COR-L47 (cell line): ENCODE measurements at regions not wholly inside any gene's neighbourhood (a gene's known extent, or its start where the extent isn't known, plus 50 kb on each side); places are given as distances from the start of the nearest gene placed in this dataset.
"Not testable (repeated sequence)": the region's sequence is repeated elsewhere in the genome, so short reads cannot be mapped to it uniquely, and the experiment has no call there.

Experiments used
- DNase-seq: peaks from one replicate; lab custom pipeline; 2025; lab: John Stamatoyannopoulos, UW

GRCh38 chr15:99455789-99456160 is 110.0 kb upstream of the MEF2A start:
- DNase-seq, result no peak

DNA sequence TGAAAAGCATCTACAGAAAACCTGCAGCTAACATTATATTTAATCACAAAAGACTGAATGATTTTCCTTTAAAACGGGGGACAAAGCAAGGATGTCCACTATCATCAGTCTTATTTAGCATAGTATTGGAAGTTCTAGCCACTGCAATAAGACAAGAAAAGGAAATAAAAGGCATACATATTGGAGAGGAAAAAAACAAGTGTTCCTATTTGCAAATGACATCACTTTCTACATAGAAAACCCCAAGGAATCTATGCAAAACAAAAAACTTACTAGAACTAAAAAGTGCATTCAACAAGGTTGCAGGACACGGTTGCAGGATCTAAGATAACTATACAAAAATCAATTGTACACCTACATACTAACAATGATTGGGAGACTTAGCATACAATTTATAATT is 101.6 kb upstream of the MEF2A start:
- DNase-seq, result no peak

GRCh38 chr15:99466701-99467337 is 99.0 kb upstream of the MEF2A start:
- no peak for DNase-seq

DNA sequence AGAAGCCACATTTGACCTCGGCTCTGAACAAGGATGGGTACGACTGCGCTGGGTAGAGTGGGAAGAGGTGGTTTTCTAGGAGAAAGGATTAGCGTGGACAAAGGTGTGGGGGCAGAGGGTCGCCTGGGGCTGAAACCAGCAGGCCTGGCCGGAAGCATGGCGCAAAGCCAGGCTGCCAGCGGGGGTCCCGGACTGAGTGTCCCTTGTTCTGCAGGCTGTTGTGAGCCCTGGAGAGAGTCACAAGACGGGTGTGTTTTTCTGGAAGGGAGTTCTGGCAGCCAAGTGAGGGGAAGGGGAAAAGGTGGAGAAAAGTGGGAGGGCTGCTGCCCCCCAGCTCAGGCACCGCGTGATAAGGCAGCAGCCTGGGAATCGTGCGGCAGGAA is 98.5 kb upstream of the MEF2A start:
- DNase-seq, result no peak

- DNase-seq, result no peak
Observed at GRCh38 chr15:99467853-99468464, 97.8 kb upstream of the MEF2A start.

DNA sequence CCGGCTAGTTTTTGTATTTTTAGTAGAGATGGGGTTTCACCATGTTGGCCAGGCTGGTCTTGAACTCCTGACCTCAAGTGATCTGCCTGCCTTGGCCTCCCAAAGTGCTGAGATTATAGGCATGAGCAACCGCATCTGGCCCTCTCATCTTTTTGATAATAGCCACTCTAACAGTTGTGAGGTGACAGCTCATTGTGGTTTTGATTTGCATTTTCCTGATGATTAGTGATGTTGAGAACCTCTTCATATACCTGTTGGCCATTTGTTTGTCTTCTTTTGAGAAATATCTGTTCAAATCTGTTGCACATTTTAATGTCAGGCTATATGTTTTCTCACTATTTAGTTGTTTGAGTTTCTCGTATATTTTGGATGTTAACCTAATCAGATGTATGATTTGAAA is 95.6 kb upstream of the MEF2A start:
- not testable (repeated sequence) for DNase-seq

DNA sequence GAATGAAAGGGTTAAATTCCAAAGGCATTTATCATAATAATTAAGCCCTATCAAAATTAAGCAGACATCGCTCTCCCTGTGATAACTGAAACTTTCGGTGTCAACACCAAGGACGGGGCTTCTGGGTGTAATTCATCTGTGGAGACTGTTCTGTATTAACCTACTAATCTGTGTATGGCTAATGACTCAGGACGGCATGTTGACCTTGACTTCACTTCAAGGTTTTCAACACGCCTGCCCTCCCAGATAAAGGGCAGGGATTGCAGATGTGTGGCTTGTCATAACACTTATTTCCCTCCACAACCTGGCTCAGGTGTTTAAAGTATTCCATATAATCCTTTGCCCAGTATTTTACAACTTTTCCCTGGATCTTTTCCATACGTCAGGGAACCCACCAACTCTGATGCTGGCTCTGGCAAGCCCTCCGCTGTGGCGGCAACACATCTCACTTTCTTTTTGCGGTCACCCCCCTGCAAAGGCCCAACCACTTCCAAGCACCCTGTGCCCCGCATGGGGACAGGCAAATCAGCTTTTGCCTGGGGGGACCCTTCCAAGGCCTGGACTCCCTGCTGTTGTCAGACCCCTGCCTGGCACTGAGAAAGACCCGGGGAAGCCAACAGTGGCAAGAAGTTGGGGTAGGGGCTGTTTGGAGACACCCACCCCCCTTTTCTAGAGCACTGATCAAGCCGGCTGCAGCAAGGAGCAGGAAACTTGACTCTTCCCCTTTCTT is 93.2 kb upstream of the MEF2A start:
- DNase-seq, result no peak

- no peak for DNase-seq
Observed at GRCh38 chr15:99473981-99474906, 91.5 kb upstream of the MEF2A start.

- no peak for DNase-seq
Observed at GRCh38 chr15:99474909-99475753, 90.7 kb upstream of the MEF2A start.

DNA sequence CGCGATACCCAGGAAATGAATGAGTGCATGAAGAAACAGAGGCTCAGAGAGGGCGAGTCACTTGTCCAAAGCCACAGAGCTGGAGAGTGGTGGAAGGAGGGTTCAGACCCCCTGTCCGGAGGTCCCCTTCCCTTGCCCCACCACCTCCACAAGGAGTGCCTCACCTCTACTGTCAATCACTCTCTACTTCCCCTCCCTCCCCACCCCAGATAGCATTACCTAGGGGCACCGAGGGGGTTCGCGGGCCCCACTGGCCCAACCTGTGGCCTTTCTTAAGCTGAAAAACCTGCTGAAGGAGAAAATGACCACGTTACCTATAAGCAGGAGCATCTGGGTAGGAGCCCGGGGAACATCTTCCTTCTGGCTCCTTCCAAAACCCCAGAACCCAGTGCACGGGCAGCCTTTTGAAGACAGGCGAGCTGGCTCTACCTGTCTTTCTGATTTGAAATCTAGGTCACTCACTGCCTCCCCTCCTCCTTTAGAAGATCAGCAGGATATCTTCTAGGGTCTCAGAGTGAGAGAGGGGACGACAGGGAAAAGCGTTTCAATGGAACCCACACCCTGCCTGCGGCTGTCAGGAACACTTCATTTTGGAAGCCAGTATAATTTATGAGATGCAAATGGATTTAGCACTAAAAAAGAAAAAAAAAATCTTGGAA is 89.9 kb upstream of the MEF2A start:
- DNase-seq, result no peak

DNA sequence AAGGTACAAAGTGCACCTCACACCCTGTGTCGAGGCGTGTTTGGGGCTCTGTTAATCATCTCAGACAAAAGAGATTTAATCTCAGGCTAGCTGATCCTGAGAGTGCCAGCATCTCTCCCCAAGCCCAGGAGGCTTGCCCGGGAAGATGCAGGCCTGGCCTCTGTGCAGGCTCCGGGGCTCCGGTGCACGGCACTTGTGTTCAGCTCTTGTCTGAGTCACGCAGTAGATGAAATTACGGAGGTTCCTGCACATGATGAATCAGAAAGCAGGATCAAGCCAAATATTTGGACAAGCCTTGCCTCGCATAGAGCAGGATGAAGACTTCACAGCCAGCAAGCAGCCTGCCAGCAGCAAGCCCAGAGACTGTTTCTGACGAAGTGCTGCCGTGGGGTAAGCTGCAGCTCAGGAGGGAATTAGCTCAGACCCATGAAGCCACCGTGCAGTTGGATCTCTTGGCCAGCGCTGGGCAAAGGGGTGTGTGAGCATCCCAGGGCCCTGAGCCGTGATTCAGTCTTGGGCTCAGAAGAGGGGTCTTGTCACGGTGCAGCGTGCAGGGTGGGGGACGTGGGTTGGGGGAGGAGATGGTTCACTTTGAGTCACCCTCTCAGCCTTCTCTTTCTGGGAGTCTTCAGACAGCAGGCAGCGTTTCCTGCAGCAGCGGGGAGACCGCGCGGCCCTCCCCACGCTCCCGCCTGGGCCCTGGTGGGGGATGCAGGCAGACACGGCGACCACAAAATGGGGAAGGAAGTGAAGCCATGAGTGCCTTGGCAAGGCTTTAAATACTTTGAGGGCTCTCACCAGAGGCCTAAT is 89.2 kb upstream of the MEF2A start:
- no peak for DNase-seq

DNA sequence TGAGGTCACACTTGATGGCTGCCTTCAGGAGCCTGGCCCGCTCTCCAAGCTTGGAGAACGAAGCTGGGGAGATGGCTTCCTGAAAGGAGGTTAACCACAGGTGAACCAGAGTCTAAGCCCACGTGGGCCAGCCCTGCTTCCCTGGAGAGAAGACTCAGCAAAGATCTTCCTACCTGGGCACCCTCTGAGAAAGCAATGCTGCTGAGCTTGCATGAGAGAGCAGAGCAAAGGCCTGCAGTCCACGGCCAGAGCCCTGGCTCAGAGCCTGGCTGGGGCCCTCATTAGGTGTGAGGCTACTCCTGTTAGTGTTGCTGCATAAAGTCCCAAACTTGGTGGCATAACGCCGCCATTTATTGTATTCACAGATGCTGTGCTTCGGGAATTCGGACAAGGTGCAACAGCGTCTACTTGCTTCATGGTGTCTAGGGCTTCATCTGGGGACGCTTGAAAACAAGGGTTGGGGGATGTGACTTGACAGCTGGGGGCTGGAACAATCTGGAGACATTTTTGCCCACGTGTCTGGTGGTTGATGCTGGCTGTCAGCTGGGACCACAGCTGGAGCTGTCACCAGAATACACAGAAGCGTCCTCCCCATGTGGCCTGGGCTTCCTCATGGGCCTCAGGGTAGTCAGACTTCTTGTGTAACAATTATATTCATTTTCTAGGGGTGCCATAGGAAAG is 87.9 kb upstream of the MEF2A start:
- DNase-seq, result no peak

DNA sequence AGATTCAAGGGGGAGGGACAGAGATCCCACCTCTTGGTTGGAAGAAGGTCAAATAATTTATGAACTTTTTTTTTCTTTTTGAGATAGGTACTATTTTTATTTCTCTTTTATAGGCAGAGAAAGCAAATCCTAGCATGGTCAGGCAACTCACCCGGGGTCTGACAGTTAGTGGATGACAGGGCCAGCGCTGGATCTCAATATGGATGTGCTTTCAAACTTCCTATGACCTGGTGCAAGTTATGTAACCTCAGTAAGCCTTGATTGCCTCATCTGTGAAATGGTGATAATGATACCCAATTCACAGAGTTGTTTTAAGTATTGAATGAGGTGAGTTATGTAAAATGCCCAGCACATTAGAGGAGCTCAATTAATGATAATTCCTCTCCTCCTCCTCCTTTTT is 86.8 kb upstream of the MEF2A start:
- DNase-seq, result no peak

DNA sequence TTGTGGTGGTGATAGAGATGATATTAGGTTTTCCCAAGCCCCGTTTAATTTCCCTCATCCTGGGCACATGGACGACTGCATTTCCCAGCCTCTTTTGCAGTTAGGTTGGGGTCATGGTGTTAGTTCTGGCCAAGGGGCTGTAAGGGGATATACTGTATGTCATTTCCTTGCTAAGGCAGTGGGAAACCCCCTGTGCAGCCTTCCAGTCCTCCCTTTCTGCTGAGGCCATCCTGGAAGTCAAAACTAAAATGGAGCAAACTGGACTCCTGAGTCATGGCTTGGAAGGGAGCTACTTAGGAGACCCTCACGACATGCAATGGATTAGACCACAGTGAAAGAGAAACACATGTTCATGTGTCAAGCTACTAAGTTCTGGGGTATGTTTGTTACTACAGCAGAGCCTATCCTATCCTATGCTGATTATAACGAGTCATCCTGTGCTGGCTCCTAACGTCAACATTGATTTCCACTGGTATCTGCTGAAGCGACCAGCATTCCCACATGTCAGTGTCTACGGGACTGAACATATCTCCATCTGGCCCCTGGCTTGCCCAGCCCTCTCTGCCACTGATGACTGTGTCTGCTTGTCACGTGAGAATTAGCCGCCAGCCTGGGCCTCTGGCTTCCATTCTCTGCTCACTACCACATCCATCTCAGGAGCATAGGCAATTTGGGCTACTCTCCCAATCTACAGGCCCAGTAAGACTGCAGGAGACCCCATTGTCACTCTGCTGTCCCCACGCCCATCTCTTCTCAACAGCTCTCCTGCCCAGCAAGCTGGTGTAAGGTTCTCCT is 85.6 kb upstream of the MEF2A start:
- no peak for DNase-seq

GRCh38 chr15:99481113-99481950 is 84.5 kb upstream of the MEF2A start:
- DNase-seq, result no peak

- DNase-seq, result no peak
Observed at GRCh38 chr15:99481951-99482230, 83.9 kb upstream of the MEF2A start.

- DNase-seq, result no peak
Observed at GRCh38 chr15:99482993-99483392, 82.8 kb upstream of the MEF2A start.
